Neuronal stem cell (in vitro differentiated cells): ENCODE measurements at regions not wholly inside any gene's neighbourhood (a gene's known extent, or its start where the extent isn't known, plus 50 kb on each side); places are given as distances from the start of the nearest gene placed in this dataset.

Experiments
- DNase-seq: peaks from one replicate; pipeline ENCODE4 v3.0.0-alpha.2; 2013; ENCODE audit warnings: low spot score
- H2AFZ ChIP-seq: one replicate; pipeline ENCODE4 v1.6.1; 2013; ENCODE audit warnings: mild to moderate bottlenecking, low read length, inconsistent platforms
- H2AK5ac ChIP-seq: 2 replicates; pipeline ENCODE4 v1.6.1; 2013; ENCODE audit warnings: low read depth, mild to moderate bottlenecking, inconsistent platforms, low read length, moderate library complexity, mixed read lengths
- H2BK120ac ChIP-seq: 2 replicates; pipeline ENCODE4 v1.6.1; 2013; ENCODE audit warnings: low read depth, mild to moderate bottlenecking, inconsistent platforms, low read length, moderate library complexity, mixed read lengths
- H2BK12ac ChIP-seq: one replicate; pipeline ENCODE4 v1.6.1; 2013; ENCODE audit warnings: low read length, inconsistent platforms
- H2BK15ac ChIP-seq: 2 replicates; pipeline ENCODE4 v1.6.1; 2013; ENCODE audit warnings: mild to moderate bottlenecking, low read length, inconsistent platforms, mixed read lengths
- H2BK5ac ChIP-seq: one replicate; pipeline ENCODE4 v1.6.1; 2013; ENCODE audit warnings: inconsistent platforms, mild to moderate bottlenecking, low read length, moderate library complexity
- H3K14ac ChIP-seq: one replicate; pipeline ENCODE4 v1.6.1; 2013; ENCODE audit warnings: low read length, inconsistent platforms
- H3K18ac ChIP-seq: 2 replicates; pipeline ENCODE4 v1.6.1; 2013; ENCODE audit warnings: low read length, inconsistent platforms
- H3K23ac ChIP-seq: 2 replicates; pipeline ENCODE4 v1.6.1; 2013; ENCODE audit warnings: low read depth, mild to moderate bottlenecking, mixed read lengths, low read length, inconsistent platforms; ENCODE audit not compliant: poor library complexity
- H3K27ac ChIP-seq: replicated peaks from 3 replicates; pipeline ENCODE4 v1.5.1; 2013; ENCODE audit warnings: low read length, inconsistent platforms
- H3K27me3 ChIP-seq, 3 experiments: 2 replicates each; pipeline ENCODE4 v1.6.1; 2013; ENCODE audit warnings: low read length in 3 of 3, mild to moderate bottlenecking in 2 of 3, inconsistent platforms in 1 of 3, low read depth in 1 of 3, mixed read lengths in 1 of 3, moderate library complexity in 1 of 3; ENCODE audit not compliant: control insufficient read depth in 3 of 3, insufficient read depth in 3 of 3
- H3K36me3 ChIP-seq, 2 donors: replicated peaks in 1 of 2; 2 replicates each; pipeline ENCODE4 v1.6.1; 2013; ENCODE audit warnings: low read length in 2 of 2; ENCODE audit not compliant: control insufficient read depth in 2 of 2, insufficient read depth in 2 of 2
- H3K4ac ChIP-seq: 2 replicates; pipeline ENCODE4 v1.6.1; 2013; ENCODE audit warnings: inconsistent platforms, mild to moderate bottlenecking, low read length, moderate library complexity
- H3K4me1 ChIP-seq, 2 donors: 1 replicate in 1 of 2; 2 replicates in 1 of 2; pipeline ENCODE4 v1.6.1; 2013; ENCODE audit warnings: low read length in 2 of 2, low read depth in 1 of 2; ENCODE audit not compliant: control insufficient read depth in 2 of 2, insufficient read depth in 1 of 2
- H3K4me2 ChIP-seq: one replicate; pipeline ENCODE4 v1.6.1; 2013; ENCODE audit warnings: mild to moderate bottlenecking, low read length, inconsistent platforms; ENCODE audit not compliant: insufficient read depth, poor library complexity, severe bottlenecking
- H3K4me3 ChIP-seq, 2 donors: 2 replicates each; pipeline ENCODE4 v1.5.1; 2013; ENCODE audit warnings: low read length in 2 of 2, mild to moderate bottlenecking in 2 of 2, inconsistent platforms in 1 of 2, moderate library complexity in 1 of 2
- H3K79me1 ChIP-seq: one replicate; pipeline ENCODE4 v1.6.1; 2013; ENCODE audit warnings: low read depth, mild to moderate bottlenecking, inconsistent platforms, low read length, moderate library complexity
- H3K9ac ChIP-seq: one replicate; pipeline ENCODE4 v1.6.1; 2013; ENCODE audit warnings: mild to moderate bottlenecking, low read depth, low read length, inconsistent platforms; ENCODE audit not compliant: poor library complexity
- H3K9me3 ChIP-seq, 2 donors: replicated peaks in 1 of 2; 2 replicates each; pipeline versions ENCODE3 to v1.6.1; 2013; ENCODE audit warnings: low read length in 2 of 2, mild to moderate bottlenecking in 2 of 2, inconsistent platforms in 1 of 2, low read depth in 1 of 2, mixed read lengths in 1 of 2, moderate library complexity in 1 of 2; ENCODE audit not compliant: control insufficient read depth in 2 of 2, insufficient read depth in 1 of 2
- H4K8ac ChIP-seq: one replicate; pipeline ENCODE4 v1.6.1; 2013; ENCODE audit warnings: low read depth, mild to moderate bottlenecking, inconsistent platforms, low read length, moderate library complexity
- H4K91ac ChIP-seq: one replicate; pipeline ENCODE4 v1.6.1; 2013; ENCODE audit warnings: low read length, low read depth, mild to moderate bottlenecking, inconsistent platforms; ENCODE audit not compliant: poor library complexity
- WGBS, 2 donors: extraction: QIAGEN DNeasy Blood & Tissue Kit; methylation state at CpG; one replicate each; pipeline ENCODE4 v1.1.7; 2013; ENCODE audit warnings: missing lambda C conversion rate in 2 of 2, mixed read lengths in 1 of 2; ENCODE audit not compliant: insufficient read length in 2 of 2, insufficient replicate concordance in 1 of 2; ENCODE audit errors: extremely low coverage in 2 of 2; 5-methylcytosine and 5-hydroxymethylcytosine counted together

DNA sequence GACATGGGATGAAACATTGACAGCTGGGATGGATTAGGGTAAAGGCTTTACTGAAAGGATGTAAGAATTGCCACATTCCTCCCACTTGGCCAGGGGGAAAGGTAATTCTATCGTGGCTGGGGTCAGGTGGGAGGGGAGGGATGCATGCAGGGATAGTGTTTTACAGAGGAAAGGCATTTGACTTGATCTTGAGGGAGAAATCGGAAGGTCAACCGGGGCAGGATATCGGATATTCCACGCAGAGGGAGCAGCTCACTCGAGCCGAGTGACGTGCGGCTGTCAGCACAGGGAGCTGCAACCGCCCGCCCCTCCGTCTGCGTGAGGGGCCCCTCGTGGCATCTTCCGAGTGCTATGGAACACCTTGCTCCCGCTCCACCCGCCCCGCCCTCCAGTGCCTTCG is 63.4 kb upstream of the ADAMTS2 start:
- Histone ChIP-seq H3K4me2 (no peak overlapping the region), H2AK5ac (no peak overlapping the region), H3K23ac (no peak overlapping the region), H3K14ac (no peak overlapping the region), H4K91ac (no peak overlapping the region), H2BK15ac (no peak overlapping the region), H3K4me1 (peaks cover 0 to 1% of the 10 kb centered on the region in 2 donors), H2BK120ac (no peak overlapping the region), H3K27me3 (no peaks in the 10 kb centered on the region), H3K4me3 (no peak overlapping the region), H3K79me1 (no peaks in the 10 kb centered on the region), H4K8ac (no peak overlapping the region), H3K36me3 (no peaks in the 10 kb centered on the region), H2BK12ac (no peak overlapping the region), H3K9ac (no peak overlapping the region), H3K9me3 (no peaks in the 10 kb centered on the region), H2BK5ac (no peak overlapping the region), H3K4ac (no peak overlapping the region), H3K27ac (no peak overlapping the region), H3K18ac (no peak overlapping the region), H2AFZ (no peak overlapping the region)
- WGBS, 2 donors = no CpG with 5 or more reads among the region's 19 CpGs
- DNase-seq = no peak

DNA sequence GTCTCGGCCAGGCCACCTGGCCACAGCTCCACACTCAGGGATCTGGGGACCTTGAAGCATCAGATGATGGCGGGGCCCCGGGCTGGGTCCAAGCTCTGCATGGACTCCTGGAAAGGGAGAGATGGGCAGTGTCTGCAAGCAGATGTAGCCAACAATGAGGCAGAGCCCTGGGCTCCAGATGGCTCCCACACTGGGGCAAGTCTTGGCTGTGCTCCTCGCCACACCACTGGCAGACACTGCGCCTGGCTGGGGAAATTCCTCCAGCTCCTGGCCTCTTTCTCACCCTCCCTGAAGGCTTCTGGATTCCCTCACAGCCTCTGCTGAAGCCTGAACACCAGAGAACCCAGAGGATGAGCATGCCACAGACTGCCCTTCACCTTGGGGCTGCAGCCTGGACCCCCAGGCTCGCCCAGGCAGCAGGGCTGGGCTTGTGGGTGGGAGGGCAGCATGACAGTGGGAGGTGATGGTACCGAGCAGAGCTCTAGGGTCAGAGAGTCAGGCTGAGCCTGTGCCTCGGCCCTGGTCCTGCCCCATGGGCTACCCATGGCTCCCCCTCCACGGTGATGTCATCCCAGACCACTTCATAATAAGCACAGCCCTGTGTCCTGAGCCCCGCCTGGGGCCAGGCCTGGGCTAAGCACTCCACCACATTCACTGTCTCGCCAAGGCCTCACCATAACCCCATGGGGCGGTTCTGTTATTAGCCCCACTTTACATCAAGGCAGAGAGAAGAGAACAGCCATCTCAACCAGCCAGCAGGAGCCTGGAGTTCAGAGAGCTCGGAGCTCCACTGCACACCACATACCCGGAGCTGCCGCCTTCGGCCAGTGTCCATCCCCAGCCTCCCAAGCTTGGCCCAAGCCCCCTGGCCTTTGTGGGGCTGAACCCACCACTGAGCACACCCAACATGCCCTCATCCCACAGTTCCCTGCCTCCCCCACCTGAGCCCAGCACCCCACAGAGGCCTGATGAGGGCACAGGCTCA is 62.2 kb upstream of the ADAMTS2 start:
- WGBS, 2 donors = no CpG with 5 or more reads among the region's 16 CpGs

DNA sequence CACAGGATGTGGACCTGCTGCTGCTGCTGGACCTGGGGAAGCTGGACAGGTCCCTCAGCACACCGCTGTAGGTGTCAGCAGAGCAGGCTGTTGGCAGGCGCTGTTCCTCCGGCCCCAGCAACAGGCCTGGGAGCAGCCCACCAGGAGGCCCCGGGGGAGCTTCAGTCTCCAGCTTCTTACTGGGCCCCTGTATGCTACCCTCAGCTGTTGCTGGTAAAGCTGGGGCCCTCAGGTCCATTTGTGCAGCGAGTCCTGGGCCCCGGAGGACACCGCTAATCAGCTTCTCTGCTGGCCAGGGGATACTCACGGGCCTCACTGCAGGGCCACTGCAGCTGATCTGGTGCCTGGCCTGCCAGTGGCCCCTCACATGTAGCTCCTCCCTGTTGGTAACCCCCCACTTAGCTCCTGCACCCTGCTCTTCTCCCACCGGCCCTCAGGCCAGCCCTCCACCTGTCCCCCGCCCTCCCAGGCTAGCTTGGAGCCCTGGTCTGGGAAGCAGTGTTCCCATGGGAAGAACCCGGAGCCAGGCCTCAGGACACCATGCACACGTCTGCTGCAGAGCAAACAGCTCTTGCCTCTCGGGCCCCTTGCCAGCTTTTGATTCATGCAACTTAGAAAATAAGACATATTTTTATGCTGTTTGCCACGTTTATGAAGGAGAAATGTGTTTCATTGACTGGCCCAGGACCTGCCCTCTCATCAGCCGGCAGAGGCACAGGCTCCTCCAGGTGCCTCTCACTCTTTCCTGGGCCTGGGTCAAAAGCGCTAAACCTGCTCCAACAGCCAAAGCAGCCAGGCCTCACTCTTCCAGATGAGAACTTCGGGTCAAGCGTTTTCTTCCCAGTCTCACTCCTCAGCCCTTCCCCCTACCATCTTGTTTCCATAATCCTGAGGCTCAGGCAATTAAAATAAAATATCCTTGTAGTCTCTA is 61.0 kb upstream of the ADAMTS2 start:
- H3K27ac ChIP-seq = no peak overlapping the region
- H2BK120ac ChIP-seq = no peak overlapping the region
- peak overlapping the region; percentile 76 for H3K14ac ChIP-seq
- H3K4me1 ChIP-seq = peaks cover 0 to 1% of the 10 kb centered on the region in 2 donors
- no peak overlapping the region for H2AFZ ChIP-seq
- no peak overlapping the region for H3K4me3 ChIP-seq
- no peak overlapping the region for H2BK15ac ChIP-seq
- no peak overlapping the region for H3K23ac ChIP-seq
- H2AK5ac ChIP-seq = no peak overlapping the region
- no peak overlapping the region for H2BK12ac ChIP-seq
- H4K8ac ChIP-seq = no peak overlapping the region
- H2BK5ac ChIP-seq = no peak overlapping the region
- peaks cover 0 to 4% of the 10 kb centered on the region in 2 donors for H3K9me3 ChIP-seq
- H3K36me3 ChIP-seq = no peaks in the 10 kb centered on the region
- H3K4ac ChIP-seq = no peak overlapping the region
- WGBS, 2 donors = no CpG with 5 or more reads among the region's 18 CpGs
- H3K27me3 ChIP-seq = no peaks in the 10 kb centered on the region
- no peak overlapping the region for H3K9ac ChIP-seq
- no peaks in the 10 kb centered on the region for H3K79me1 ChIP-seq
- no peak for DNase-seq
- H4K91ac ChIP-seq = no peak overlapping the region
- H3K4me2 ChIP-seq = no peak overlapping the region
- H3K18ac ChIP-seq = peak overlapping the region; percentile 81

More for the DNA sequence above, 62.2 kb upstream of the ADAMTS2 start:
- no peak overlapping the region for H4K91ac ChIP-seq
- no peak overlapping the region for H3K27ac ChIP-seq
- peaks cover 0 to 2% of the 10 kb centered on the region in 2 donors for H3K9me3 ChIP-seq
- H2AFZ ChIP-seq = no peak overlapping the region
- H4K8ac ChIP-seq = no peak overlapping the region
- H3K18ac ChIP-seq = peak overlapping the region; percentile 55
- H3K23ac ChIP-seq = no peak overlapping the region
- no peak overlapping the region for H3K14ac ChIP-seq
- H3K4ac ChIP-seq = no peak overlapping the region
- no peak for DNase-seq
- no peak overlapping the region for H2AK5ac ChIP-seq
- no peak overlapping the region for H2BK12ac ChIP-seq
- H3K4me3 ChIP-seq = no peak overlapping the region
- H3K79me1 ChIP-seq = no peaks in the 10 kb centered on the region
- no peaks in the 10 kb centered on the region for H3K27me3 ChIP-seq
- no peak overlapping the region for H2BK15ac ChIP-seq
- H3K36me3 ChIP-seq = no peaks in the 10 kb centered on the region
- H3K4me1 ChIP-seq = peaks cover 0 to 1% of the 10 kb centered on the region in 2 donors
- no peak overlapping the region for H3K4me2 ChIP-seq
- H3K9ac ChIP-seq = no peak overlapping the region
- H2BK5ac ChIP-seq = no peak overlapping the region
- no peak overlapping the region for H2BK120ac ChIP-seq
